Activated CD4-positive, alpha-beta T cell treated with anti-CD3 and anti-CD28 coated beads, Interleukin-2, amount 50 U/mL, for 1 hour (primary cell): ENCODE measurements at regions not wholly inside any gene's neighbourhood (a gene's known extent, or its start where the extent isn't known, plus 50 kb on each side); places are given as distances from the start of the nearest gene placed in this dataset.
"Not testable (repeated sequence)": the region's sequence is repeated elsewhere in the genome, so short reads cannot be mapped to it uniquely, and the experiment has no call there.

ENCODE experiments used
- DNase-seq: peaks from one replicate; pipeline ENCODE4 v3.0.0-alpha.2; 2020

DNA sequence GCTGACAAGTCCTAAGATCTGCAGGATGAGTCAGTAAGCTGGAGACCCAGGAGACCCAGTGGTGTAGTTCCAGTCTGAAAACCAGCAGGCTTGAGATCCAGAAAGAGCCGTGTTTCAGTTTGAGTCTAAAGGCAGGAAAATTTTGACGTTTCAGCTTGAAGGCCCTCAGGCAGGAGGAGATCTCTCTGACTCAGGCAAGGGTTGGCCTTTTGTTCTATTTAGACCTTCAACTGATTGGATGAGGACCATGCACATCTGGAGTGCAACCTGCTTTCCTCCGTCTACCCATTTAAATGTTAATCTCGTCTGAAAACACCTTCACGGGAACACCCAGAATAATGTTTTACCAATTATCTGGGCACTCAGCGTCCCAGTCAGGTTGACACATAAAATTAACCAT is 69.5 kb downstream of the NPIPA7 start:
- not testable (repeated sequence) for DNase-seq

- DNase-seq, result not testable (repeated sequence)
Measured at GRCh38 chr16:16449712-16450237, 70.8 kb downstream of the NPIPA7 start.

DNA sequence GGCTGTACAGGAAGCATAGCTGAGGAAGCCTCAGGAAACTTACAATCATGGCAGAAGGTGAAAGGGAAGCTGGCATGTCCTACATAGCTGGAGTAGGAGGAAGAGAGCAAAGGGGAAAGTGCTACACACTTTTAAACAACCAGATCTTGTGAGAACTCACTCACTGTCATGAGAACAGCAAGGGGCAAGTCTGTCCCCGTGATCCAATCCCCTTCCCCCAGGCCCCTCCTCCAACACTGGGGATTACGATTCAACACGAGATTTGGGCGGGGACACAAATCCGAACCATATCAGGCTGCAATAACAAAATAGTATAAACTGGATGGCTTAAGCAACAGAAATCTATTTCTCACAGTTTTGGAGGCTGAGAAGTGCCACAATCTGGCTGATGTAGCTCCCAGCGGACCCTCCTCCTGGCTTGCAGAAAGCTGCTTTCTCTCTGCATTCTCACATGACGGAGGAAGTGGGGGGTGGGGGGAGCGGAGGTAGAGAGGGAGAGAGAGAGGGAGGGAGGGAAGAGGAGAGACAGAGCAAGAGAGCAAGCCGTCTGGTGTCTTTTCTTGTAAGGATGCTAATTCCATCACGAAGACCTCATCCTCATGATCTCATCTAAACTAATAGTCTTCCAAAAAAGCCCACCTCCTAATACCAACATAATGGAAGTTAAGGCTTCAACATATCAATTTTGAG is 72.9 kb downstream of the NPIPA7 start:
- not testable (repeated sequence) for DNase-seq

DNA sequence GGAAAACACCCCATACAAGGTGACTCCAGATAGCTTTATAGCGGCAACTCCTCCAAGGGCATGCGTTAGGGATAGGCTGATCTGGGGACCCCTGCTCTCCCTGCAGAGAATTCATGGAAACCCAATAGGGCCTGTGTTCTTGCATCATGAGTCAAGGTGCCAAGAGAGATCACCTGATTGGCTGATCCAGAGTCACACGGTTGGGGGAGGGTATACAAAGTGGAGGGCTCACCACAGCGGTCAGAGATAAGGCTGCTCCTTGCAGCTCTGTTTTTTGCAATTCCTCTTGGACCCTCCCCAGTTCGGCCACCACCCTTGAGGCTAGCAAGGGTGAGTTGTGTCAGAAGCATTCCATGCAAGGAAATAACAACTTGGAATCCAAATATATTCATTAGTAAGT is 79.6 kb downstream of the NPIPA7 start:
- not testable (repeated sequence) for DNase-seq

DNA sequence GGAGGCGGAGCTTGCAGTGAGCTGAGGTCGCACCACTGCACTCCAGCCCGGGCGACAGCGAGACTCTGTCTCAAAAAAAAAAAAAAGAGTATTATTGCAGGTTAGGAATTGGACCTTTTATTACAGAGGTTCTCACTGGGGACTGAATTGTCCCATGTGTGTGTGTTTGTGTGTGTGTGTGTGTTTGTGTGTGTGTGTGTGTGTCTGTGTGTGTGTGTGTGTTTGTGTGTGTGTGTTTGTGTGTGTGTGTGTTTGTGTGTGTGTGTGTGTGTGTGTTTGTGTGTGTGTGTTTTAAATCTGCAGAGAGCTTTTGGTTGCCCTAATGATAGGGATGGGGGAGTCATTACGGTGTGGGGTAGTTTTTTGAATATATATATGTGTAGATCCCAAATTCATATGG is 84.9 kb downstream of the NPIPA7 start:
- DNase-seq, result not testable (repeated sequence)

GRCh38 chr16:16488919-16489318 is 110.0 kb downstream of the NPIPA7 start:
- DNase-seq, result not testable (repeated sequence)

GRCh38 chr16:16489466-16489865 is 110.5 kb downstream of the NPIPA7 start:
- DNase-seq, result not testable (repeated sequence)

GRCh38 chr16:16494114-16494513 is 115.2 kb downstream of the NPIPA7 start:
- DNase-seq, result not testable (repeated sequence)

- DNase-seq, result not testable (repeated sequence)
Measured at GRCh38 chr16:16494998-16495397, 116.1 kb downstream of the NPIPA7 start.

DNA sequence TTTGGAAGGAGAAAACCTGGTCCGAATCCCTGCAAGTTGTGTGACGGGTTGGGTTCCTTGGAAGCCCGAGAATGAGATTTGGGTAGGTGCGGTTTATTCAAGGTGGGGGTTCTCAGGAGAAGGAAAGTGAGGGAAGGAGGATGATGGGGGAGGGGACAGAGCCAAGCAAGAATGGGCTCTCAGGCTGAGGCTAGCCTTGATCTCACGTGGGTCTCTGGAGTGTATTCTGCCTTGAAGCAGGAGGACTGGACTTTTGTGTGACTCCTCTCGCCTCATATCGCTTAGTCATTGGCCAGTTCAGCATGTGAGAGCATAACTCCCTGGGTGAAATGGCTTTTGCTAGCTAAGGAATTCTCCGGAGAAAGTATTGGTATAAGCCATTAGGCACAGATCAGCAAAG is 120.9 kb downstream of the NPIPA7 start:
- not testable (repeated sequence) for DNase-seq

DNA sequence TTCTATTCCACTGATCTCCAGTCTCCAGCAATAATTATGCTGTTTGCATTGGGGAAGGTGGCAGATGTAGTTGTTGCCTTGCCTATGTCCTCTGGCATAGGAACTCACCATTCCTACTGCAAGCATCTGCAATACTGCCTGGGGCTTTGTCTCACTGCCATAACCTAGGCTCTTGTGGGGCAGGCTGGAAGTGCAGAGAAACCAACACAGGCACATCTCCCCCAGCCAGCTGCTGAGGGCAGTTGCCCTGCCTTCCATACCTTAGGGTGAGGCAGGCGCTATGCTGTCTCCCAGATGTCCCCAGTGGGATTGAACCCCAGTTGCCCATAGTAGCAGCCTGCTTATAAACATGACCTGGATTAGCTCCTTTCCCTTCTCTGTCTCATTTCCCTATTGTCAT is 128.1 kb downstream of the NPIPA7 start:
- DNase-seq, result not testable (repeated sequence)

DNA sequence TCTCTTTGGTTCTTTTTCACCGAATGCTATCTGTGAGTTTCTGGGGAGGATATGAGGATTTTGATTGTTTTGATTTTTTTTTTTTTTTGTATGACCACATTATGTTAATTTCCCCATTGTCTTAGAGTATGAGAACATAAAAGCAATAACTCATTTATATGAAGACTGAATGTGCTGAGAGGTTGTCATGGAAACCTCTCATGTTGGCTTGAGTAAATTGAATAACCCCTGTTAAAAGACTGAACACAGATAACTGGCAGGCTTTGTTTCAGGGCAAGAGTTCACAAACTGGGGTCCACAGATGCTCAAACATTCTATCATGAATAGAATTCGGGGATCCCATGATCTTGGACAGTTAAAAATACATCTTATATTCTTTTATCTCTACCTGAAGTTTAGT is 129.4 kb downstream of the NPIPA7 start:
- DNase-seq, result not testable (repeated sequence)

GRCh38 chr16:16519395-16519794 is 140.5 kb downstream of the NPIPA7 start:
- DNase-seq, result not testable (repeated sequence)

DNA sequence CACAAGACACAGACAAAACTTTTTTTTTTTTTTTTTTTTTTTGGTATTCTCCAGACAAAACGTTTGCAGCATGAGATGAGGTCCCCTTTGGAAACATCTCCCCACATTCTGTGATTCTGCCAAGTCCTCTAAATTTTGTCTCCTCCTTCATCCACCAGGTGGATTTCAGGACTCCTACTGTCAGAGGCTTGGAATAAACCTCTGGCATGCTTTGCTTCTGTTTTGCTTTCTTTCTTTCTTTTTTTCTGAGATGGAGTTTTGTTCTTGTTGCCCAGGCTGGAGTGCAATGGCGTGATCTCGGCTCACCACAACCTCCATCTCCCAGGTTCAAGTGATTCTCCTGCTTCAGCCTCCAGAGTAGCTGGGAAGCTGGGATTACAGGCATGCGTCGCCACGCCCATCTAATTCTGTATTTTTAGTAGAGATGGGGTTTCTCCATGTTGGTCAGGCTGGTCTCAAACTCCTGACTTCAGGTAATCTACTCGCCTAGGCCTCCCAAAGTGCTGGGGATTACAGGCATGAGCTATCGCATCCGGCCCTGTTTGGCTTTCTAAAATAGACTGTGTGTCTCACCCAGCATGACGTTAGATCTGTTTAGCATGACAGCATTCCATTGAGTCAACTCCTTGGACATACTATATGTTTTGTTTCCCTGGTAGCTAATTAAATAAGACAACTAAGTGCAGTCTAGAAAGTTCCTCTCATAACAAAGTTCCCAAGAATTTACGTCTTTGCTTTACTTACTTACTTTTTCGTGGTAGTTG is 142.5 kb downstream of the NPIPA7 start:
- not testable (repeated sequence) for DNase-seq

- not testable (repeated sequence) for DNase-seq
Measured at GRCh38 chr16:16526998-16527397, 148.1 kb downstream of the NPIPA7 start.

- not testable (repeated sequence) for DNase-seq
Measured at GRCh38 chr16:16530744-16531143, 151.8 kb downstream of the NPIPA7 start.

DNA sequence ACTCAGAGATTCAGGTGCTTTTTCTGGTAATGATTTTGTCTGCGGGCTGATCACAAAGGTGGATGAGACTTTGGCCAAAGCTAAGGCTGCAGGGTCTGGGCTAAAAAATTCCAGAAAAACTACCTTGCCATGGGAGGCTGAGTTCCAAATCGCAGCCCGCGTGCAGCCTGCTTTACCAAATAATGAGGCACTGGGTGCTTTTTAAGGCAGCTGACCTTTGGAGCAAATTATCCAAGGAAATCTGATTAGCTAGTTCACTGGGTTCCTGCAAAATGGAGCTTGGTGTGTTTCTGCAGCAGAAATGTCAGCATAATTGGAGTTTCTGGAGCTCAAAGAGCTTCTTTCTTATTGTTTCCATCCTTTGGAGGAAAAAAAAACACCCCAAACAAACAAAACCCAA is 156.6 kb downstream of the NPIPA7 start:
- not testable (repeated sequence) for DNase-seq

GRCh38 chr16:16536151-16536550 is 157.2 kb downstream of the NPIPA7 start:
- not testable (repeated sequence) for DNase-seq

DNA sequence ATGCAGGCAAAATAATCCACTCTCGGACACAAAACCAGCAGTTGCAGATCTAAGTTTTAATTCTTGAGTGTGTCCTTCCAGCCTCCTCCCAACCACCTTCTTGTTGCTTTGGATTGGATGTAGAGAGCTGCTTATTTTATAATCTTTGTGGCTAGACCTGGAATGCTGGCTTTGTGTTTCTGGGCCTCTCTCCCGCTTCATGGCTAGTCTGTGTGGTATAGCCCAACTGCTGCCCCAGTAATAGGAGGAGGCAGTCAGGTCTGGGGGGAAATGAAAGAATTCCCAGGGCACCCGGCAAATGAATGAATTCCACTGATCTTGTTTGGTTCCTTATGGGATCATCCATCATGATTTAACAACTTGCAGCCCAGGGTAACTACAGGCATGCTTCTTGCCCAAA is 170.8 kb downstream of the NPIPA7 start:
- DNase-seq, result not testable (repeated sequence)

DNA sequence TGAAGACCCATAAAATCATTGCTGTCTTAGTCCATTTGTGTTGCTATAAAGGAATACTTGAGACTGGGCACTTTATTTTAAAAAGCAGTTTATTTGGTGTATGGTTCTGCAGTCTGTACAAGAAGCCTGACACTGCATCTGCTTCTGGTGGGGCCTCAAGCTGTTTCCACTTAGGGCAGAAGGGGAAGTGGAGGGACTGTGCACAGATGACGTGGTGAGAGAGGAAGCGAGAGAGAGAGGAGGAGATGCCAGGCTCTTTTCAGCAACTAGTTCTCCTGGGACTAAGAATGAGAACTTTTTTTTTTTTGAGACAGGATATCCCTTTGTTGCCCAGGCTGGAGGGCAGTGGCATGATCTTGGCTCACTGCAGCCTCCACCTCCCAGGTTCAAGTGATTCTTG is 171.9 kb downstream of the NPIPA7 start:
- DNase-seq, result not testable (repeated sequence)

DNA sequence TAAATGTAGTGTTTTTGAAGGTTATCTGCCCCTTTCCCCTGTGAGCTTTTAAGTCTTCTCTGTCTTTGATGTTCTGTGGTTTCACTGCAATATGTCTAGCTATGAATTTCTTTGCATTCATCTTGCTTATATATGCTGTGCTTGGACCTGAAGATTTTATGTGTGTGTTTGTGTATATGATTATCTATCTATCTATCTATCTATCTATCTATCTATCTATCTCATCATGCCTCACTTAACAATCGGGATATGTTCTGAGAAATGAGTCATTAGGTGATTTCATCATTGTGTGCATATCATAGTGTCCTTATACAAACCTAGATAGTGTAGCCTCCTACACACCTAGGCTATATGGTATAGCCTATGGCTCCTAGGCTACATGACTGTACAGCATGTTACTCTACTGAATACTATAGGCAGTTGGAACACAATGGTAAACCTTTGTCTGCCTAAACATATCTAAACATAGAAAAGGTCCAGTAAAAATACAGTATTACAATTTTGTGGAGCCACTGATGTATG is 173.9 kb downstream of the NPIPA7 start:
- not testable (repeated sequence) for DNase-seq

DNA sequence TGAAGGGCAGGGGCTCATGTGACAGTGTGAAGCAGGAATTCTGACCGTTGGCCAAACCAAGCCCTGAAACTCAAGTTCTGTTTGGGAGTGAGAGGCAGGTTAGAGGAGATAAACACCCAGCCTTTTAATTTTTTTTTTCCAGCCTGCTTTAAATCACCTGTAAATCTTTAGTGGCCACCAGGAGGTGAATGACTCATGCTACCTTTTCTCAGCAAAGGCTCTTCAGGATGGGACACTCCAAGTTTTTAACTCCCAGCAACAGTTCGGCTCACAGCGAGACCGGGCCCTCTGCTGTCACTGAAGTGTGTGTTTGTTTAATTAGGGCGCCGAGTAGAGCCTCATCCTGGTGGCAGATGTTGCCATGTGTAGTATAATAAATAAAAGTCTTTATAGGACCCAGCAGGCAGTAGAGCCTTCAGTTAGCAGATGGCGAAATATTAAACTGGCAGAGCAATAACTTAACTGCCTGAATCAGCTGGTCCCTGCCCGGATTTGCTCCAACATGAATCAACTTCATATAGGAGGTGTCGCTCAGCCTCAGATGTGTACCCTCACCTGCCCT is 180.3 kb downstream of the NPIPA7 start:
- DNase-seq, result not testable (repeated sequence)

- not testable (repeated sequence) for DNase-seq
Measured at GRCh38 chr16:16561532-16561931, 182.6 kb downstream of the NPIPA7 start.
